ENCODE measurements at regions not wholly inside any gene's neighbourhood (a gene's known extent, or its start where the extent isn't known, plus 50 kb on each side); places are given as distances from the start of the nearest gene placed in this dataset.

DNA sequence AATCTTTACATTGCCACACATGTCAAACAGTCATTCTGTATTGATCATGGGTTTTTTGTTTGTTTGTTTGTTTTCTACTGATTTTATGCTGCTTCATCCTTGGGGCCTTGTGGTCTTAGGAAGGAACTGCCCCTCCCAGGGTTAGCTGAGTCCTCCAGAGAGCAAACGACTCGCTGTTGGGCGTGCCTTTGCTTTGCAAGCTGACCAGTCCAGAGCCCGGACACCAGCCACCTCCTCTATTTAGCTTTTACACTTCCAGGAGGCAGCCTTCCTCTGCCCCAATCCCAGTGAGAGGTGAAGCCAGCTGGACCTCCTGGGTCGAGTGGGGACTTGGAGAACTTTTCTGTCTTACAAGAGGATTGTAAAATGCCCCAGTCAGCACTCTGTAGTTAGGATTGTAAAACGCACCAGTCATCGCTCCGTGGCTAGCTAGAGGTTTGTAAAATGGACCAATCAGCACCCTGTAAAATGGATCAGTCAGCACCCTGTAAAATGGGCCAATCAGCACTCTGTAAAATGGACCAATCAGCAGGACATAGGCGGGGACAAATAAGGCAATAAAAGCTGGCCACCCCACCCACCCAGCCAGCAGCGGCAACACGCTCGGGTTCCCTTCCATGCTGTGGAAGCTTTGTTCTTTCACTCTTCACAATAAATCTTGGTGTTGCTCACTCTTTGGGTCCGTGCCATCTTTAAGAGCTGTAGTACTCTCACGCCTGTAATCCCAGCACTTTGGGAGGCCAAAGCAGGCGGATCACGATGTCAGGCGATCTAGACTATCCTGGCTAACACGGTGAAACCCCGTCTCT lies 154.4 kb downstream of the ERCC6L2 start:
- TF ChIP-seq, protein P1, sequence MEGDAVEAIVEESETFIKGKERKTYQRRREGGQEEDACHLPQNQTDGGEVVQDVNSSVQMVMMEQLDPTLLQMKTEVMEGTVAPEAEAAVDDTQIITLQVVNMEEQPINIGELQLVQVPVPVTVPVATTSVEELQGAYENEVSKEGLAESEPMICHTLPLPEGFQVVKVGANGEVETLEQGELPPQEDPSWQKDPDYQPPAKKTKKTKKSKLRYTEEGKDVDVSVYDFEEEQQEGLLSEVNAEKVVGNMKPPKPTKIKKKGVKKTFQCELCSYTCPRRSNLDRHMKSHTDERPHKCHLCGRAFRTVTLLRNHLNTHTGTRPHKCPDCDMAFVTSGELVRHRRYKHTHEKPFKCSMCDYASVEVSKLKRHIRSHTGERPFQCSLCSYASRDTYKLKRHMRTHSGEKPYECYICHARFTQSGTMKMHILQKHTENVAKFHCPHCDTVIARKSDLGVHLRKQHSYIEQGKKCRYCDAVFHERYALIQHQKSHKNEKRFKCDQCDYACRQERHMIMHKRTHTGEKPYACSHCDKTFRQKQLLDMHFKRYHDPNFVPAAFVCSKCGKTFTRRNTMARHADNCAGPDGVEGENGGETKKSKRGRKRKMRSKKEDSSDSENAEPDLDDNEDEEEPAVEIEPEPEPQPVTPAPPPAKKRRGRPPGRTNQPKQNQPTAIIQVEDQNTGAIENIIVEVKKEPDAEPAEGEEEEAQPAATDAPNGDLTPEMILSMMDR (IDR thresholded peaks at IDR 0.05 in 4 of 5, conservative IDR thresholded peaks at IDR 0.05 in 1 of 5), result no peak
- no peak for TF ChIP-seq POLR2A (IDR thresholded peaks at IDR 0.05)

Data from gastrocnemius medialis (tissue), 4 donors.